WTC11 (cell line): ENCODE measurements at regions not wholly inside any gene's neighbourhood (a gene's known extent, or its start where the extent isn't known, plus 50 kb on each side); places are given as distances from the start of the nearest gene placed in this dataset.

Experiments used
- ATAC-seq: fragments of 200-7000 bp; cut with Tn5 transposase; 2 replicates; pipeline ENCODE4 v1.10.0; 2021; ENCODE audit warnings: mild to moderate bottlenecking, moderate library complexity
- CTCF ChIA-PET: fragments of 300-600 bp; sonication (Branson Sonifier 250); formaldehyde crosslinking; loops from one replicate; lab custom pipeline; 2021; ENCODE audit warnings: antibody characterized with exemption; lab: Charles Lee
- POLR2A ChIA-PET: fragments of 350-600 bp; sonication (Branson Sonifier 250); formaldehyde crosslinking; loops from one replicate; lab custom pipeline; 2021; ENCODE audit warnings: antibody characterized with exemption; lab: Charles Lee
- DNase-seq: peaks from one replicate; pipeline ENCODE4 v3.0.0; 2021; ENCODE audit warnings: low spot score
- H3K27ac Mint-ChIP-seq: 2 replicates; pipeline ENCODE4 v1.8.0; 2021; ENCODE audit warnings: mixed read lengths
- H3K27me3 Mint-ChIP-seq: 2 replicates; pipeline ENCODE4 v1.8.0; 2021; ENCODE audit warnings: low read depth, mild to moderate bottlenecking, moderate library complexity, mixed read lengths
- H3K36me3 Mint-ChIP-seq: 2 replicates; pipeline ENCODE4 v1.8.0; 2021; ENCODE audit warnings: mixed read lengths
- H3K4me1 Mint-ChIP-seq: 2 replicates; pipeline ENCODE4 v1.8.0; 2022; ENCODE audit warnings: mixed read lengths
- H3K4me3 Mint-ChIP-seq: 2 replicates; pipeline ENCODE4 v1.8.0; 2021; ENCODE audit warnings: mild to moderate bottlenecking, moderate library complexity, mixed read lengths
- H3K9me3 Mint-ChIP-seq: 2 replicates; pipeline ENCODE4 v1.8.0; 2021; ENCODE audit warnings: mixed read lengths
- ATF2 ChIP-seq: sonication (generic); formaldehyde crosslinking; IDR thresholded peaks from 2 replicates; pipeline ENCODE4 v1.8.1; 2022; ENCODE audit warnings: low read depth, missing genetic modification reagents, borderline replicate concordance
- ATF3 ChIP-seq: sonication (generic); formaldehyde crosslinking; conservative IDR thresholded peaks from 2 replicates; pipeline ENCODE4 v1.8.1; 2022; ENCODE audit warnings: mild to moderate bottlenecking, missing genetic modification reagents
- CREB1 ChIP-seq: sonication (generic); formaldehyde crosslinking; IDR thresholded peaks from 2 replicates; pipeline ENCODE4 v1.8.0; 2023; ENCODE audit warnings: mild to moderate bottlenecking, missing genetic modification reagents
- ESRRA ChIP-seq: sonication (generic); formaldehyde crosslinking; IDR thresholded peaks from 2 replicates; pipeline ENCODE4 v1.8.1; 2022; ENCODE audit warnings: mild to moderate bottlenecking, missing genetic modification reagents, borderline replicate concordance
- ETV6 ChIP-seq: sonication (generic); formaldehyde crosslinking; IDR thresholded peaks from 2 replicates; pipeline ENCODE4 v1.8.1; 2022; ENCODE audit warnings: mild to moderate bottlenecking, missing genetic modification reagents
- MAX ChIP-seq: sonication (generic); formaldehyde crosslinking; IDR thresholded peaks from 2 replicates; pipeline ENCODE4 v1.8.0; 2022; ENCODE audit warnings: mild to moderate bottlenecking, missing genetic modification reagents
- USF1 ChIP-seq: sonication (generic); formaldehyde crosslinking; IDR thresholded peaks from 2 replicates; pipeline ENCODE4 v1.8.0; 2022; ENCODE audit warnings: mild to moderate bottlenecking, missing genetic modification reagents
- ZNF219 ChIP-seq: sonication (generic); formaldehyde crosslinking; IDR thresholded peaks from 2 replicates; pipeline ENCODE4 v1.8.0; 2023; ENCODE audit warnings: missing genetic modification reagents, mild to moderate bottlenecking, borderline replicate concordance
- ZNF317 ChIP-seq: sonication (generic); formaldehyde crosslinking; IDR thresholded peaks from 2 replicates; pipeline ENCODE4 v1.8.1; 2023; ENCODE audit warnings: low read depth, mild to moderate bottlenecking, moderate library complexity, missing genetic modification reagents, borderline replicate concordance
- ZNF423 ChIP-seq: fragments of 250-450 bp; sonication (Bioruptor Pico); IDR thresholded peaks from 2 replicates; pipeline ENCODE4 v2.1.2; 2022; ENCODE audit warnings: mild to moderate bottlenecking, moderate library complexity
- ZNF425 ChIP-seq: fragments of 250-450 bp; sonication (Bioruptor Pico); conservative IDR thresholded peaks from 2 replicates; pipeline ENCODE4 v1.9.0; 2021; ENCODE audit warnings: mild to moderate bottlenecking
- ZNF671 ChIP-seq: fragments of 250-450 bp; sonication (Bioruptor Pico); IDR thresholded peaks from 2 replicates; pipeline ENCODE4 v1.8.0; 2021; ENCODE audit warnings: mild to moderate bottlenecking
- TF ChIP-seq, protein P1 (sequence below): sonication (generic); formaldehyde crosslinking; IDR thresholded peaks from 2 replicates; pipeline ENCODE4 v1.8.1; 2023; ENCODE audit warnings: mild to moderate bottlenecking, missing genetic modification reagents, moderate library complexity
- TF ChIP-seq, protein P2 (sequence below): sonication (generic); formaldehyde crosslinking; IDR thresholded peaks from 2 replicates; pipeline ENCODE4 v1.8.1; 2022; ENCODE audit warnings: missing genetic modification reagents, borderline replicate concordance
- TF ChIP-seq, protein P3 (sequence below): fragments of 250-450 bp; sonication (Bioruptor Pico); IDR thresholded peaks from 2 replicates; pipeline ENCODE4 v1.9.0; 2021; ENCODE audit warnings: mild to moderate bottlenecking
- TF ChIP-seq, protein P4 (sequence below): sonication (generic); formaldehyde crosslinking; IDR thresholded peaks from 2 replicates; pipeline ENCODE4 v1.8.0; 2023; ENCODE audit warnings: mild to moderate bottlenecking, missing genetic modification reagents

- no peaks in the 10 kb centered on the region for H3K36me3 Mint-ChIP-seq
- ChIA-PET POLR2A (no interaction called here), CTCF (no interaction called here)
- DNase-seq: no peak
- H3K27ac Mint-ChIP-seq: no peak overlapping the region
- no peaks in the 10 kb centered on the region for H3K9me3 Mint-ChIP-seq
- no peak for ATAC-seq
- H3K4me1 Mint-ChIP-seq: peaks cover 9% of the 10 kb centered on the region; the same call in 1 of the 2 replicates
- no peak overlapping the region for H3K4me3 Mint-ChIP-seq
- TF ChIP-seq ZNF671: no peak
- TF ChIP-seq, protein P1, sequence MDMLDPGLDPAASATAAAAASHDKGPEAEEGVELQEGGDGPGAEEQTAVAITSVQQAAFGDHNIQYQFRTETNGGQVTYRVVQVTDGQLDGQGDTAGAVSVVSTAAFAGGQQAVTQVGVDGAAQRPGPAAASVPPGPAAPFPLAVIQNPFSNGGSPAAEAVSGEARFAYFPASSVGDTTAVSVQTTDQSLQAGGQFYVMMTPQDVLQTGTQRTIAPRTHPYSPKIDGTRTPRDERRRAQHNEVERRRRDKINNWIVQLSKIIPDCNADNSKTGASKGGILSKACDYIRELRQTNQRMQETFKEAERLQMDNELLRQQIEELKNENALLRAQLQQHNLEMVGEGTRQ: no peak
- TF ChIP-seq, protein P2, sequence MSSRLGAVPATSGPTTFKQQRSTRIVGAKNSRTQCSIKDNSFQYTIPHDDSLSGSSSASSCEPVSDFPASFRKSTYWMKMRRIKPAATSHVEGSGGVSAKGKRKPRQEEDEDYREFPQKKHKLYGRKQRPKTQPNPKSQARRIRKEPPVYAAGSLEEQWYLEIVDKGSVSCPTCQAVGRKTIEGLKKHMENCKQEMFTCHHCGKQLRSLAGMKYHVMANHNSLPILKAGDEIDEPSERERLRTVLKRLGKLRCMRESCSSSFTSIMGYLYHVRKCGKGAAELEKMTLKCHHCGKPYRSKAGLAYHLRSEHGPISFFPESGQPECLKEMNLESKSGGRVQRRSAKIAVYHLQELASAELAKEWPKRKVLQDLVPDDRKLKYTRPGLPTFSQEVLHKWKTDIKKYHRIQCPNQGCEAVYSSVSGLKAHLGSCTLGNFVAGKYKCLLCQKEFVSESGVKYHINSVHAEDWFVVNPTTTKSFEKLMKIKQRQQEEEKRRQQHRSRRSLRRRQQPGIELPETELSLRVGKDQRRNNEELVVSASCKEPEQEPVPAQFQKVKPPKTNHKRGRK: no peak
- TF ChIP-seq ZNF219 (CRISPR knock-in tag): no peak
- no peak for TF ChIP-seq ZNF425 (CRISPR knock-in tag)
- no peak for TF ChIP-seq ATF3 (CRISPR knock-in tag)
- no peak for TF ChIP-seq CREB1 (CRISPR knock-in tag)
- no peak for TF ChIP-seq ESRRA (CRISPR knock-in tag)
- no peak for TF ChIP-seq ATF2 (CRISPR knock-in tag)
- no peak for TF ChIP-seq MAX (CRISPR knock-in tag)
- TF ChIP-seq, protein P3, sequence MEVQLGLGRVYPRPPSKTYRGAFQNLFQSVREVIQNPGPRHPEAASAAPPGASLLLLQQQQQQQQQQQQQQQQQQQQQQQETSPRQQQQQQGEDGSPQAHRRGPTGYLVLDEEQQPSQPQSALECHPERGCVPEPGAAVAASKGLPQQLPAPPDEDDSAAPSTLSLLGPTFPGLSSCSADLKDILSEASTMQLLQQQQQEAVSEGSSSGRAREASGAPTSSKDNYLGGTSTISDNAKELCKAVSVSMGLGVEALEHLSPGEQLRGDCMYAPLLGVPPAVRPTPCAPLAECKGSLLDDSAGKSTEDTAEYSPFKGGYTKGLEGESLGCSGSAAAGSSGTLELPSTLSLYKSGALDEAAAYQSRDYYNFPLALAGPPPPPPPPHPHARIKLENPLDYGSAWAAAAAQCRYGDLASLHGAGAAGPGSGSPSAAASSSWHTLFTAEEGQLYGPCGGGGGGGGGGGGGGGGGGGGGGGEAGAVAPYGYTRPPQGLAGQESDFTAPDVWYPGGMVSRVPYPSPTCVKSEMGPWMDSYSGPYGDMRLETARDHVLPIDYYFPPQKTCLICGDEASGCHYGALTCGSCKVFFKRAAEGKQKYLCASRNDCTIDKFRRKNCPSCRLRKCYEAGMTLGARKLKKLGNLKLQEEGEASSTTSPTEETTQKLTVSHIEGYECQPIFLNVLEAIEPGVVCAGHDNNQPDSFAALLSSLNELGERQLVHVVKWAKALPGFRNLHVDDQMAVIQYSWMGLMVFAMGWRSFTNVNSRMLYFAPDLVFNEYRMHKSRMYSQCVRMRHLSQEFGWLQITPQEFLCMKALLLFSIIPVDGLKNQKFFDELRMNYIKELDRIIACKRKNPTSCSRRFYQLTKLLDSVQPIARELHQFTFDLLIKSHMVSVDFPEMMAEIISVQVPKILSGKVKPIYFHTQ (CRISPR knock-in tag): no peak
- no peak for TF ChIP-seq USF1 (CRISPR knock-in tag)
- TF ChIP-seq, protein P4, sequence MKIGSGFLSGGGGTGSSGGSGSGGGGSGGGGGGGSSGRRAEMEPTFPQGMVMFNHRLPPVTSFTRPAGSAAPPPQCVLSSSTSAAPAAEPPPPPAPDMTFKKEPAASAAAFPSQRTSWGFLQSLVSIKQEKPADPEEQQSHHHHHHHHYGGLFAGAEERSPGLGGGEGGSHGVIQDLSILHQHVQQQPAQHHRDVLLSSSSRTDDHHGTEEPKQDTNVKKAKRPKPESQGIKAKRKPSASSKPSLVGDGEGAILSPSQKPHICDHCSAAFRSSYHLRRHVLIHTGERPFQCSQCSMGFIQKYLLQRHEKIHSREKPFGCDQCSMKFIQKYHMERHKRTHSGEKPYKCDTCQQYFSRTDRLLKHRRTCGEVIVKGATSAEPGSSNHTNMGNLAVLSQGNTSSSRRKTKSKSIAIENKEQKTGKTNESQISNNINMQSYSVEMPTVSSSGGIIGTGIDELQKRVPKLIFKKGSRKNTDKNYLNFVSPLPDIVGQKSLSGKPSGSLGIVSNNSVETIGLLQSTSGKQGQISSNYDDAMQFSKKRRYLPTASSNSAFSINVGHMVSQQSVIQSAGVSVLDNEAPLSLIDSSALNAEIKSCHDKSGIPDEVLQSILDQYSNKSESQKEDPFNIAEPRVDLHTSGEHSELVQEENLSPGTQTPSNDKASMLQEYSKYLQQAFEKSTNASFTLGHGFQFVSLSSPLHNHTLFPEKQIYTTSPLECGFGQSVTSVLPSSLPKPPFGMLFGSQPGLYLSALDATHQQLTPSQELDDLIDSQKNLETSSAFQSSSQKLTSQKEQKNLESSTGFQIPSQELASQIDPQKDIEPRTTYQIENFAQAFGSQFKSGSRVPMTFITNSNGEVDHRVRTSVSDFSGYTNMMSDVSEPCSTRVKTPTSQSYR (CRISPR knock-in tag): no peak
- no peak for TF ChIP-seq ZNF317 (CRISPR knock-in tag)
- TF ChIP-seq ETV6 (CRISPR knock-in tag): no peak
- TF ChIP-seq ZNF423 (CRISPR knock-in tag): no peak
- no peaks in the 10 kb centered on the region for H3K27me3 Mint-ChIP-seq
These were observed 370.9 kb upstream of the LYPLAL1 start for GRCh38 chr1:218802799-218803198.
